ENCODE measurements at regions not wholly inside any gene's neighbourhood (a gene's known extent, or its start where the extent isn't known, plus 50 kb on each side); places are given as distances from the start of the nearest gene placed in this dataset.

DNA sequence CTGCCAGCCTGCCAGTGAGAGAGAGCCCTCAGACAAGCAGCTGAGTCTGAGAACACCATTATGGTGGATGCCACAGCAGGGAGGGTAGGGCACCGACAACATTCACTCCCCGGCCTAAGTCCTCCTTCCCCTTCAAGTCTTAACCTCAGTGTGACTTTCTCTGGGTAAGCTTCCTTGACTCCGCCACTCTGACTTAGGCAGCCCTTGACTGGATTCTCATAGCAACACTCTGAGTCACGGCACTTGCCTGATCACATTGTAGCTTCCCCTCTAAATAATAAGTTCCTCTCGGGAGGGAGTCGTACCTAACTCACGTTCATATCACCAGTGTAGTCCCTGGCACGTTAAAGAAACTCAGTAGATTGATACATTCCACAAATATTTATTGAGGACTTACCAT is 180.5 kb downstream of the FOXB1 start:
- Histone ChIP-seq H3K27ac (no peak overlapping the region), H3K36me3 (no peaks in the 10 kb centered on the region)
- intact Hi-C loops (cut with DNase I): no loop called here

DNA sequence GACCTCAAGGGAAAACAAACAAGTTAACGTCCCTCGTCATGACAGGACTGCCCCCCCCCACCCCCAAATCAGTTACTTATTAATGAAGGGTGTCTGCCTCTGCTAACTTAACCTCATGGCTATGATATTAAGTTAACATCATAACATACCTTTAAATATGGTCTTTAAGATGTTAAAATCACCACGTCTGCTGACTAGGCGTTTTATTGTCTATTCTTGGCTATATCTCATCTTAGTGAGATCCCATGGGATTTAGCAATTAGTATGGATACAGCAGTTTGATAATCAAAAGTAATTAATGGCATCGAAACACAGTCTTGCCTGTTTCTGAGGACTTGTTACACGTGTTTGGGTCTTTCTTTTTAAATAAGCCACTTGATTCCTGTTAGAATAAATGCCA is 186.9 kb downstream of the FOXB1 start:
- no peaks in the 10 kb centered on the region for H3K4me1 ChIP-seq
- H3K36me3 ChIP-seq: no peaks in the 10 kb centered on the region
- H3K27ac ChIP-seq: no peak overlapping the region
- DNase-seq (ENCODE audit: low spot score in 2 of 2): no peak
- intact Hi-C loops (cut with DNase I): no loop called here
- no peaks in the 10 kb centered on the region for H3K9me3 ChIP-seq
- TF ChIP-seq CTCF (IDR thresholded peaks at IDR 0.05): no peak
- H3K27me3 ChIP-seq: no peaks in the 10 kb centered on the region
- no peak overlapping the region for H3K4me3 ChIP-seq

More for the DNA sequence above, 180.5 kb downstream of the FOXB1 start:
- H3K4me1 ChIP-seq: no peaks in the 10 kb centered on the region
- no peaks in the 10 kb centered on the region for H3K27me3 ChIP-seq
- H3K9me3 ChIP-seq: no peaks in the 10 kb centered on the region
- DNase-seq (ENCODE audit: low spot score in 2 of 2): no peak
- H3K4me3 ChIP-seq: no peak overlapping the region
- TF ChIP-seq CTCF (IDR thresholded peaks at IDR 0.05): no peak

DNA sequence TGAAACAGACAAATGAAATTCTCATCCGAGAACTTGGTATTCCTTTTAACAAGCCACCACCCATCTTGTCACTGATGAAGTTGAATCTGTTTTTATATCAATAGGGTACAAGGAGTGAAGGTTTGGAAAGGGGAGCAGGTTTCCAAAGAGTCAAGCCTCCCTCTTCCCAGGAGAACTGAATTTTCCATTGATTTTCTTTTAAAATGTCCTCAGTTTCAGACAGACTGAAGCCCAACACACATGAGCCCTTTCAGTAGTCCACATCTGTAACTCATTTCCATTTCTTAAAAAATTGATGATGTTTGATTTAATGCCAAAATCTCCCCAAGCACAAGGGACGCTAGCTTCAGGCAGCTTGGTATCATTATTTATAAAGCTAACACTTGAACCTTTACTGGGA is 187.7 kb downstream of the FOXB1 start:
- no peaks in the 10 kb centered on the region for H3K27me3 ChIP-seq
- TF ChIP-seq CTCF (IDR thresholded peaks at IDR 0.05): no peak
- DNase-seq (ENCODE audit: low spot score in 2 of 2): no peak
- no peaks in the 10 kb centered on the region for H3K9me3 ChIP-seq
- H3K36me3 ChIP-seq: no peaks in the 10 kb centered on the region
- H3K27ac ChIP-seq: no peak overlapping the region
- intact Hi-C loops (cut with DNase I): no loop called here
- no peak overlapping the region for H3K4me3 ChIP-seq
- no peaks in the 10 kb centered on the region for H3K4me1 ChIP-seq

DNA sequence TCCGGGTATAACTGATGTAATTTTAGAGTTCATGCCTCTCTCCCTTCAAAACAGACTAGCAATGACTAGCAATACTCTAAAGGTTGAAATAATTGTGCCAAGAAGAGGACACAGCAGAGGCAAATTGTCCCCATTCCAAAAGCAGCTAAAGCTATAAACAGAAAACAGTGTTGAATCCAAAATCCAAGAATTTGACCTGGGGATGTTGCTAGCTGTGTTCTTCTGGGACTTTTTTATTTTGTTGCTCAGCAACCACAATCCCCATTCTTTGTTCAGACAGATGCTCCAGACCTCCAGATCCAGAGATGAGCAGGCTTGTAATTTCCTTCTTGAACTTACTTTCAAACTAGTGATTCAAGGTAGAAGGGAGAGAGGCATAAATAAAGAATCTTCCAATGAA is 191.5 kb downstream of the FOXB1 start:
- intact Hi-C loops (cut with DNase I): no loop called here
- no peaks in the 10 kb centered on the region for H3K4me1 ChIP-seq
- no peak for DNase-seq (ENCODE audit: low spot score in 2 of 2)
- no peak for TF ChIP-seq CTCF (IDR thresholded peaks at IDR 0.05)
- no peaks in the 10 kb centered on the region for H3K36me3 ChIP-seq
- H3K4me3 ChIP-seq: no peak overlapping the region
- no peaks in the 10 kb centered on the region for H3K27me3 ChIP-seq
- no peak overlapping the region for H3K27ac ChIP-seq
- no peaks in the 10 kb centered on the region for H3K9me3 ChIP-seq

DNA sequence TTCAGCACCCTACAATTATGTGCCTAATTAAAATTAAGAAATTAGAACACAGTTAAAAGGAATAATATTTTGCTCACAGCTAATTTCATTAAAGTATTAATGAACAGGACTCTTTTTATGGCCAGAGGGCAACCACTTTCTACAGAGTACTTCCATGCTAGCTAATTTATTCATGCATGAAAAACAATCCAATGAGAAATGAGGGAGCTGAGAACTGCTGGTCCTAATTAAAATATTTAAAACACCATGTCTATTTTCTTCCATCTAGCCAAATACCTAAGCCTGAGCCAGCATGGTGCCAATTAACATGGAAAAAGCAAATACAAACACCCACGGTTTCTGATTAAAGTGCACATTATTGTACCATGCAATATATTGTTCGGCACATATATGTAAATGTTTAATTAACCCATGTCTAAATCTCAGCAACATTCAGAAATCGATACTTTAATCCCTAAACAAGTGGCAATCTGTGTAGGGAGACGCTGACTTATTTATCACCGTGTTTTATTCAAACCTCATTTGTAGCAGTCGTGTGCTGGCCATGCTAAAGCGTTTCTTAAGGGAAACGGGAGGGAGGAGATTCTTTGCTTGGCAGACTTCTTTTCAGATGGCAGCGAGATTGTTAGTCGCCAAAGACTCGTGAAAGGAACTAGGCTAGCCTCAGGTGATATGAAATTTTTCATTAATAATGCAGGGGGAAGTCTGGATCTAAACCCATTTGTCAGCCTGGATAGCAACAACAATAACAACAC is 193.5 kb downstream of the ANXA2 start:
- Histone ChIP-seq H3K27me3 (no peaks in the 10 kb centered on the region), H3K4me3 (no peak overlapping the region), H3K4me1 (no peaks in the 10 kb centered on the region), H3K9me3 (no peaks in the 10 kb centered on the region), H3K36me3 (no peaks in the 10 kb centered on the region), H3K27ac (no peak overlapping the region)
- DNase-seq (ENCODE audit: low spot score in 2 of 2): no peak
- intact Hi-C loops (cut with DNase I): no loop called here
- no peak for TF ChIP-seq CTCF (IDR thresholded peaks at IDR 0.05)

DNA sequence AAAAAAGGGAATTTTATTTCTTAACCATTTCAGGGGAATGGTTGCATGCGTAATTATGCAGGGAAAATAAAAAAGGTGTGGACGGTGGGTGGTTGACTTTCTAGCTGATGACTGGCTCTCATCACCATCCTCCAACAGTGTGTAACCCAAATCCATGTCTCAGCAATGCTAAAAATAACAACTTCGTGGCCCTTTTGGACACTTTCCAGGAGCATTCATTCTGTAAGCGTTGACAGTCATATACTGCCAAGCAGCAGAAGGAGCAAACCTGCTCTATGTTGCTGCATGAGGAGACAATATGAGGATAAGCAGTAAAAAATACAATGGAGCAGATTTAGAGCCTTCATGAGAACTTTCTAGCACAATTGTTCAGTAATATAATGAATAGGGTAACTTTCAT is 189.1 kb downstream of the ANXA2 start:
- DNase-seq (ENCODE audit: low spot score in 2 of 2): no peak
- intact Hi-C loops (cut with DNase I): no loop called here
- no peaks in the 10 kb centered on the region for H3K36me3 ChIP-seq
- no peak overlapping the region for H3K4me3 ChIP-seq
- no peaks in the 10 kb centered on the region for H3K4me1 ChIP-seq
- H3K27me3 ChIP-seq: no peaks in the 10 kb centered on the region
- H3K27ac ChIP-seq: no peak overlapping the region
- H3K9me3 ChIP-seq: no peaks in the 10 kb centered on the region
- no peak for TF ChIP-seq CTCF (IDR thresholded peaks at IDR 0.05)

All from ascending aorta (tissue), 2 donors.